PC-9 (cell line): ENCODE measurements at regions not wholly inside any gene's neighbourhood (a gene's known extent, or its start where the extent isn't known, plus 50 kb on each side); places are given as distances from the start of the nearest gene placed in this dataset.

Source experiments
- EZH2 ChIP-seq: fragments of 200-600 bp; sonication (generic); IDR thresholded peaks from 2 replicates; pipeline ENCODE4 v1.8.0; 2017; ENCODE audit warnings: antibody characterized with exemption, low read depth
- TF ChIP-seq, protein P1 (sequence below): fragments of 200-600 bp; sonication (generic); conservative IDR thresholded peaks from 2 replicates; pipeline ENCODE4 v1.6.1; 2017; ENCODE audit warnings: mixed run types, antibody characterized with exemption, mild to moderate bottlenecking, moderate library complexity

DNA sequence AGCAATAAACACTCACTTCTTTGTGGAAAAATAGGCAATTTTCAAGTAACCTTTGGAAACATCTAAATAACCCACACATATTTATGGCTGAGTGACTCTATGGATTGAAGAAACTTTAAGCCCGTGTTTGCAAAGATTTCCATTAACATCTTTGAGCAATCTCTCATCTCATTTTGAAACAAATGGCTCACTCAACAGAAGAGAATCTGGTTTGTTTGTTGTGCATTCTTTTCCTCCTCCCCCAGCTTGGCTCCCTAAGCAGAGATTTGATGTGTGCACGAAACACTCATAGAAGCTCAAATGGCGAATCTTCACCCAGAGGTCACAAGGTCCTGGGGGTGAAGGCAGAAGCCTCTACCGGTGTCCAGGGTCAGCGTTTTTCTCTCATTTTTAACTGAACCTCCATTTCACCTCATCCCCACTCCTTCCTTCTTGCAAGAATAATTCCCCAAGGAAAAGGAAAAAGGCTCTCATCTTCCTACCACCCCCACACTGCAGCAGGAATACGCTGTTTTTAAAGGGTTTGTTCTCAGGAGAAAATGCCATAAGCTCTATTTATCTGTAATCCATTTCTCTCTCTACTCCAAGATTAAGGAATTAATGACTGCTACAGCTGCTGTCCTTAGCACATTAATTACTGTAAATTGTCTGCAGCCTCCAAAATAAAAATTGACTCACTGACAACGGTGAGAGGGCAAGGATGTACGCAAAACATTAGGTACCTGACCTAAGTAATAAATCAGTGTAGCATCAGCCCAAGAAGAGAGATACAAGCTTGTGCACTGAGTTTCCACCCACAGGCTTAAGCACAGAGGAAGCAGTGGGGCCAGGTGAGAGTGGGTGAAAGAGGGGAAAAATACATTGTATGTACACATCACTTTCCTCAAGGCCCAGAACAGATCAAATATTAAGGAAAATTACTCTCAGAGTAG is 307.6 kb upstream of the NOCT start:
- TF ChIP-seq, protein P1, sequence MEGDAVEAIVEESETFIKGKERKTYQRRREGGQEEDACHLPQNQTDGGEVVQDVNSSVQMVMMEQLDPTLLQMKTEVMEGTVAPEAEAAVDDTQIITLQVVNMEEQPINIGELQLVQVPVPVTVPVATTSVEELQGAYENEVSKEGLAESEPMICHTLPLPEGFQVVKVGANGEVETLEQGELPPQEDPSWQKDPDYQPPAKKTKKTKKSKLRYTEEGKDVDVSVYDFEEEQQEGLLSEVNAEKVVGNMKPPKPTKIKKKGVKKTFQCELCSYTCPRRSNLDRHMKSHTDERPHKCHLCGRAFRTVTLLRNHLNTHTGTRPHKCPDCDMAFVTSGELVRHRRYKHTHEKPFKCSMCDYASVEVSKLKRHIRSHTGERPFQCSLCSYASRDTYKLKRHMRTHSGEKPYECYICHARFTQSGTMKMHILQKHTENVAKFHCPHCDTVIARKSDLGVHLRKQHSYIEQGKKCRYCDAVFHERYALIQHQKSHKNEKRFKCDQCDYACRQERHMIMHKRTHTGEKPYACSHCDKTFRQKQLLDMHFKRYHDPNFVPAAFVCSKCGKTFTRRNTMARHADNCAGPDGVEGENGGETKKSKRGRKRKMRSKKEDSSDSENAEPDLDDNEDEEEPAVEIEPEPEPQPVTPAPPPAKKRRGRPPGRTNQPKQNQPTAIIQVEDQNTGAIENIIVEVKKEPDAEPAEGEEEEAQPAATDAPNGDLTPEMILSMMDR = no peak
- TF ChIP-seq EZH2 = no peak
